Chondrocyte (in vitro differentiated cells): ENCODE measurements at regions not wholly inside any gene's neighbourhood (a gene's known extent, or its start where the extent isn't known, plus 50 kb on each side); places are given as distances from the start of the nearest gene placed in this dataset.

Experiments
- DNase-seq: peaks from one replicate; pipeline ENCODE4 v3.0.0; 2021; ENCODE audit warnings: mixed read lengths, low spot score
- H3K27ac Mint-ChIP-seq: one replicate; pipeline ENCODE4 v1.8.0; 2021; ENCODE audit warnings: mild to moderate bottlenecking, moderate library complexity, mixed read lengths; ENCODE audit not compliant: unreplicated experiment
- H3K27me3 Mint-ChIP-seq: 2 replicates; pipeline ENCODE4 v1.8.0; 2021; ENCODE audit warnings: low read depth, mixed read lengths
- H3K36me3 Mint-ChIP-seq: 2 replicates; pipeline ENCODE4 v1.8.0; 2021; ENCODE audit warnings: low read depth, mixed read lengths
- H3K4me1 Mint-ChIP-seq: 2 replicates; pipeline ENCODE4 v1.8.0; 2021; ENCODE audit warnings: low read depth, mild to moderate bottlenecking, mixed read lengths
- H3K4me3 Mint-ChIP-seq: one replicate; pipeline ENCODE4 v1.8.0; 2021; ENCODE audit warnings: mild to moderate bottlenecking, moderate library complexity, mixed read lengths; ENCODE audit not compliant: unreplicated experiment
- H3K9me3 Mint-ChIP-seq: 2 replicates; pipeline ENCODE4 v1.8.0; 2021; ENCODE audit warnings: low read depth, mixed read lengths
- CTCF ChIP-seq: fragments of 200-600 bp; sonication (generic); IDR thresholded peaks from 2 replicates; pipeline ENCODE4 v1.5.0; 2021; ENCODE audit warnings: antibody characterized with exemption, mild to moderate bottlenecking, moderate library complexity

GRCh38 chr2:128807317-128807716 is 488.6 kb upstream of the HS6ST1 start:
- TF ChIP-seq CTCF = no peak
- peaks cover 6% of the 10 kb centered on the region for H3K36me3 Mint-ChIP-seq
- no peak overlapping the region for H3K27ac Mint-ChIP-seq
- H3K27me3 Mint-ChIP-seq = peaks cover 30% of the 10 kb centered on the region
- H3K4me1 Mint-ChIP-seq = peaks cover 4% of the 10 kb centered on the region
- peaks cover 11% of the 10 kb centered on the region for H3K9me3 Mint-ChIP-seq
- no peak overlapping the region for H3K4me3 Mint-ChIP-seq
- DNase-seq = no peak

GRCh38 chr2:128808462-128809258 is 490.0 kb upstream of the HS6ST1 start:
- Mint-ChIP-seq H3K27me3 (peaks cover 19% of the 10 kb centered on the region), H3K4me1 (peaks cover 4% of the 10 kb centered on the region), H3K36me3 (peaks cover 6% of the 10 kb centered on the region), H3K4me3 (no peak overlapping the region), H3K9me3 (peaks cover 11% of the 10 kb centered on the region), H3K27ac (no peak overlapping the region)
- no peak for TF ChIP-seq CTCF
- no peak for DNase-seq

GRCh38 chr2:128809259-128809636 is 490.6 kb upstream of the HS6ST1 start:
- H3K27me3 Mint-ChIP-seq = peaks cover 14% of the 10 kb centered on the region
- DNase-seq = no peak
- H3K9me3 Mint-ChIP-seq = peaks cover 11% of the 10 kb centered on the region
- peaks cover 6% of the 10 kb centered on the region for H3K36me3 Mint-ChIP-seq
- peaks cover 4% of the 10 kb centered on the region for H3K4me1 Mint-ChIP-seq
- H3K4me3 Mint-ChIP-seq = no peak overlapping the region
- TF ChIP-seq CTCF = no peak
- no peak overlapping the region for H3K27ac Mint-ChIP-seq

GRCh38 chr2:128809880-128810279 is 491.2 kb upstream of the HS6ST1 start:
- no peak for TF ChIP-seq CTCF
- H3K4me1 Mint-ChIP-seq = peaks cover 4% of the 10 kb centered on the region
- no peak for DNase-seq
- H3K27ac Mint-ChIP-seq = no peak overlapping the region
- peaks cover 6% of the 10 kb centered on the region for H3K36me3 Mint-ChIP-seq
- H3K9me3 Mint-ChIP-seq = peaks cover 11% of the 10 kb centered on the region
- no peak overlapping the region for H3K4me3 Mint-ChIP-seq
- peaks cover 13% of the 10 kb centered on the region for H3K27me3 Mint-ChIP-seq

GRCh38 chr2:128812183-128812940 is 493.7 kb upstream of the HS6ST1 start:
- no peak for DNase-seq
- Mint-ChIP-seq H3K4me3 (no peak overlapping the region), H3K4me1 (peaks cover 4% of the 10 kb centered on the region), H3K27ac (no peak overlapping the region), H3K9me3 (peaks cover 9% of the 10 kb centered on the region), H3K27me3 (peaks cover 6% of the 10 kb centered on the region), H3K36me3 (peaks cover 4% of the 10 kb centered on the region)
- TF ChIP-seq CTCF = no peak
